Tibial nerve (tissue), 4 donors: ENCODE measurements at regions not wholly inside any gene's neighbourhood (a gene's known extent, or its start where the extent isn't known, plus 50 kb on each side); places are given as distances from the start of the nearest gene placed in this dataset.

Experiments
- DNase-seq, 2 donors: peaks; one replicate each; pipeline ENCODE4 v3.0.0-alpha.2; 2019; ENCODE audit warnings: low spot score in 2 of 2
- H3K27ac ChIP-seq, 4 donors: fragments of 200-600 bp; sonication (generic) in 3 of 4; one replicate each; pipeline ENCODE4 v1.5.1; 2017 to 2019; ENCODE audit warnings: mild to moderate bottlenecking in 1 of 4
- H3K27me3 ChIP-seq, 2 donors: fragments of 200-600 bp; sonication (generic) in 1 of 2; one replicate each; pipeline versions ENCODE4 v1.5.1 to v1.6.0; 2017 to 2019
- H3K36me3 ChIP-seq, 3 donors: fragments of 200-600 bp; sonication (generic); one replicate each; pipeline ENCODE4 v1.5.1; 2018 to 2019
- H3K4me1 ChIP-seq, 4 donors: fragments of 200-600 bp; sonication (generic) in 3 of 4; one replicate each; pipeline ENCODE4 v1.5.1; 2017 to 2019
- H3K4me3 ChIP-seq, 4 donors: fragments of 200-600 bp; sonication (generic) in 3 of 4; one replicate each; pipeline ENCODE4 v1.5.1; 2017 to 2019; ENCODE audit warnings: mild to moderate bottlenecking in 1 of 4, moderate library complexity in 1 of 4
- H3K9me3 ChIP-seq, 4 donors: fragments of 200-600 bp; sonication (generic) in 3 of 4; one replicate each; pipeline ENCODE4 v1.5.1; 2017 to 2019
- EP300 ChIP-seq, 2 donors: sonication (generic); formaldehyde crosslinking; IDR thresholded peaks; one replicate each; pipeline ENCODE4 v1.6.1; 2017; ENCODE audit warnings: antibody characterized with exemption in 2 of 2, mild to moderate bottlenecking in 1 of 2
- POLR2A ChIP-seq, 2 donors: fragments of 450-650 bp; IDR thresholded peaks; one replicate each; pipeline ENCODE4 v1.6.1; 2017; ENCODE audit warnings: antibody characterized with exemption in 2 of 2, mild to moderate bottlenecking in 2 of 2, moderate library complexity in 2 of 2
- WGBS, 2 donors: methylation state at CpG; one replicate each; pipeline ENCODE4 v1.1.5; 2018; 5-methylcytosine and 5-hydroxymethylcytosine counted together
- TF ChIP-seq, protein P1 (sequence below), 5 experiments: fragments of 200-600 bp in 3 of 5; fragments of 450-650 bp in 2 of 5; sonication (generic) in 3 of 5; IDR thresholded peaks; one replicate each; pipeline ENCODE4 v1.5.1; 2016 to 2019; ENCODE audit warnings: antibody characterized with exemption in 5 of 5, mild to moderate bottlenecking in 3 of 5, moderate library complexity in 2 of 5

DNA sequence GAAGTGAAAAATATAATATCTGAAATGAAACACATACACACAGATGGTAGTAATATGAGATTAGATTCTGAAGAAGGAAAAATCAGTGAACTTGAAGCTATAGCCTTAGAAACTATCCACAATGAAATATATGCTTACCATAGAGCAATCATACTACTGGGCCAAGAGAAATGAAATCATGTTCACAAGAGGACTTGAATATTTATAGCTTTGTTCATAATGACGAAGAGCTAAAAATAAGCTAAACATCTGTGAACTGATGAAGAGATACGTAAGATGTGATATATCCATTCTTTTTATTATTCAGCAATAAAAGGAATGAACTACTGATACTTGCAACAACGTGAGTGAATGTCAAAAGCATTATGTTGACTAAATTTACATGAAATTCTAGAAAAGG, 92.6 kb upstream of the ALDH1B1 start:
- DNase-seq, result no peak
- TF ChIP-seq, protein P1, sequence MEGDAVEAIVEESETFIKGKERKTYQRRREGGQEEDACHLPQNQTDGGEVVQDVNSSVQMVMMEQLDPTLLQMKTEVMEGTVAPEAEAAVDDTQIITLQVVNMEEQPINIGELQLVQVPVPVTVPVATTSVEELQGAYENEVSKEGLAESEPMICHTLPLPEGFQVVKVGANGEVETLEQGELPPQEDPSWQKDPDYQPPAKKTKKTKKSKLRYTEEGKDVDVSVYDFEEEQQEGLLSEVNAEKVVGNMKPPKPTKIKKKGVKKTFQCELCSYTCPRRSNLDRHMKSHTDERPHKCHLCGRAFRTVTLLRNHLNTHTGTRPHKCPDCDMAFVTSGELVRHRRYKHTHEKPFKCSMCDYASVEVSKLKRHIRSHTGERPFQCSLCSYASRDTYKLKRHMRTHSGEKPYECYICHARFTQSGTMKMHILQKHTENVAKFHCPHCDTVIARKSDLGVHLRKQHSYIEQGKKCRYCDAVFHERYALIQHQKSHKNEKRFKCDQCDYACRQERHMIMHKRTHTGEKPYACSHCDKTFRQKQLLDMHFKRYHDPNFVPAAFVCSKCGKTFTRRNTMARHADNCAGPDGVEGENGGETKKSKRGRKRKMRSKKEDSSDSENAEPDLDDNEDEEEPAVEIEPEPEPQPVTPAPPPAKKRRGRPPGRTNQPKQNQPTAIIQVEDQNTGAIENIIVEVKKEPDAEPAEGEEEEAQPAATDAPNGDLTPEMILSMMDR (IDR thresholded peaks at IDR 0.05), result no peak
- TF ChIP-seq EP300 (IDR thresholded peaks at IDR 0.05), result no peak
- no peak for TF ChIP-seq POLR2A (IDR thresholded peaks at IDR 0.05)
- Histone ChIP-seq H3K36me3 (no peaks in the 10 kb centered on the region), H3K27ac (no peak overlapping the region), H3K27me3 (no peaks in the 10 kb centered on the region), H3K4me3 (no peak overlapping the region), H3K9me3 (no peaks in the 10 kb centered on the region), H3K4me1 (no peaks in the 10 kb centered on the region)
- WGBS, 2 donors, result 57 to 81% methylated on average over 3 of the region's 3 CpGs

DNA sequence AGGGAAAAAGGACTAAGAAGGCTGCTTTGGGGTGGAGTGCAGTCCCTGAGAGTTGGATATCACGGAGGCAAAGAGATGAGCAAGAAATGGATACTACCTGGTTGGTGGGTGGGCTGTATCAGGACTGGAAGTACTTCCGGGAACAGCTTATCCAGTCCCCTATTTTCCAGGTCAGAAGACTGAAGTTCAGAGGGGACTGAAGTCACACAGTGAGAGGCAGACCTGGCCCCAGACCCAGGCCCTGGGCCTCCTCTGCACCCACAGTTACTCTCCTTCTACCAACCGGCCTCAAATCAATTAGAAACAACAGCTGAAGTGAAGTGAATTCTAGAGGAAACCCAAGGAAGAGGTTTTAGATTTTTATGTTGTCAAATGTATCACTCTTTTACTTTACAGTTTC, 93.6 kb upstream of the ALDH1B1 start:
- DNase-seq, result no peak
- WGBS, 2 donors, result 73 to 90% methylated on average over 3 of the region's 3 CpGs
- Histone ChIP-seq H3K27me3 (no peaks in the 10 kb centered on the region), H3K4me3 (no peak overlapping the region), H3K9me3 (no peaks in the 10 kb centered on the region), H3K27ac (no peak overlapping the region), H3K36me3 (no peaks in the 10 kb centered on the region), H3K4me1 (peaks cover 0 to 6% (median 0%) of the 10 kb centered on the region in 4 donors)
- TF ChIP-seq, protein P1 (IDR thresholded peaks at IDR 0.05), result no peak

DNA sequence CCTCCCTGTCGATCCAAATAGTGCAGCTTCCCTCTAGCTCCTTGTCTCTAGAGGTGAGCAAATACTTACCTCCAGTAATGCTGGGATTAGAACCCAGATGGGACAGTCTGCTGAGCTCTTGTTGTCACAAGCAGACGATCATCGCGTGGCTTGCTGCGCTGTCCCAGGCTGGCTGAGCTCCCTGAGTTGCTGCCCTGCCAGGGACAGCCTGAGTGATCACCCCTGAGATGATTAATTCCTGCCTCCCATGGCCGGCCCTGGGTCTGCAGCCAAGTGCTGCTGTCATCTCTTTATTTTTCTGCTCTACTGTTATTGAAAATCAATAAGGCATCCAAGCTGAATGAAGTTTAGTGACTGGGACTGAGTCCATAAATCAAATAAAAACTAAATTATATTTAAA, 94.0 kb upstream of the ALDH1B1 start:
- no peak for DNase-seq
- Histone ChIP-seq H3K36me3 (no peaks in the 10 kb centered on the region), H3K9me3 (no peaks in the 10 kb centered on the region), H3K4me1 (peaks cover 0 to 8% (median 0%) of the 10 kb centered on the region in 4 donors), H3K27ac (no peak overlapping the region), H3K4me3 (no peak overlapping the region), H3K27me3 (no peaks in the 10 kb centered on the region)
- WGBS, 2 donors, result 83 to 85% methylated on average over 6 of the region's 6 CpGs
- TF ChIP-seq POLR2A (IDR thresholded peaks at IDR 0.05) (no peak), EP300 (IDR thresholded peaks at IDR 0.05) (no peak)
- TF ChIP-seq, protein P1 (IDR thresholded peaks at IDR 0.05), result no peak

DNA sequence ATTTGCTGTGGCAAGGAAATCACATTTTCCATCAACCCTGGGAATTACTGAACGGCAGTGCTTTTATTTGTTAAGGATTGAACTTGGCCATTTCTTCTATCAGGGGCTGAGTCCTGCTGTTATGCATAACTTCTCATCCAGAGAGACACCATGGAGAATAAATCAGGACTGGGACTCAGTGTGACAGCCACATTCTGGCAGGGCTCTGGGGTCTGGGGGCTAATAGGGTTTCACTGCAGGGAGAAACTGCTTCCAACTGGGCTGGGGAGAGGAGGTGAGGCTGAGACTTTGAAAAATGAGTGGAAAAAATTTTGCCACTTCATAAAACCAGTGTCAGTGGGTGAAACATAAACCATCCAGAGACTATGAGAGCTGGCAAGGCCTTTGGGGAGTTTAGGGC, 95.7 kb upstream of the ALDH1B1 start:
- no peak for TF ChIP-seq EP300 (IDR thresholded peaks at IDR 0.05)
- TF ChIP-seq, protein P1 (IDR thresholded peaks at IDR 0.05), result no peak
- no peak for TF ChIP-seq POLR2A (IDR thresholded peaks at IDR 0.05)
- Histone ChIP-seq H3K4me3 (no peak overlapping the region), H3K4me1 (peaks cover 0 to 8% (median 0%) of the 10 kb centered on the region in 4 donors), H3K27me3 (no peaks in the 10 kb centered on the region), H3K27ac (no peak overlapping the region), H3K36me3 (no peaks in the 10 kb centered on the region), H3K9me3 (no peaks in the 10 kb centered on the region)
- DNase-seq, result no peak
- WGBS, 2 donors, result 47 to 84% methylated on average over 1 of the region's 1 CpG

DNA sequence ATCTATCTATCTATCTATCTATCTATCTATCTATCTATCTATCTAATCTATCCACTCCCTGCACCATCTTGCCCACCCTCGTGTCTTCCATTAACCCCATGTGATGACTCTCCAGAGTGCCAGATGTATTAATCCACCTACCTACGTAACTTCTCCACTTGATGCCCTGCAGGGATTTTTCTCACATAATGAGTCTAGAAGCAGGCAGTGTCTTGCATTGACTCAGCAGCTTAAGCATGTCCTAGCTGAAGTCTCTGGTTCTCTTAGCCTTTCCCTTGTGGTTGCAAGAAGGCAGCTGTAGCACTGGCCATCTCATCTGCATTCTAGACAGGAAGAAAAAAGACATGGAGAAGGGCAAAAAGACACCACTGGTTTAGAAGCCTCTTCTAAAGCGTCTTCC, 96.7 kb upstream of the ALDH1B1 start:
- no peak overlapping the region for H3K4me3 ChIP-seq
- peaks cover 0 to 8% (median 0%) of the 10 kb centered on the region in 4 donors for H3K4me1 ChIP-seq
- no peaks in the 10 kb centered on the region for H3K9me3 ChIP-seq
- no peaks in the 10 kb centered on the region for H3K27me3 ChIP-seq
- no peak for TF ChIP-seq POLR2A (IDR thresholded peaks at IDR 0.05)
- TF ChIP-seq, protein P1 (IDR thresholded peaks at IDR 0.05), result no peak
- no peak for TF ChIP-seq EP300 (IDR thresholded peaks at IDR 0.05)
- no peak overlapping the region for H3K27ac ChIP-seq
- H3K36me3 ChIP-seq, result no peaks in the 10 kb centered on the region
- 87 to 89% methylated on average over 3 of the region's 3 CpGs for WGBS, 2 donors
- DNase-seq, result no peak
